ENCODE measurements at regions not wholly inside any gene's neighbourhood (a gene's known extent, or its start where the extent isn't known, plus 50 kb on each side); places are given as distances from the start of the nearest gene placed in this dataset.
A peak's percentile ranks its signal among the peaks of the same experiment; 100 is the strongest.

GRCh38 chr7:96430356-96430755 is 108.5 kb upstream of the SLC25A13 start:
- FAIRE-seq, result no peak
- no peak overlapping the region for H3K4me3 ChIP-seq (ENCODE audit: low read length in 3 of 3)
- H3K4me1 ChIP-seq (ENCODE audit: control insufficient read depth in 2 of 3, insufficient read depth in 2 of 3, low read depth in 1 of 3, low read length in 3 of 3), result no peaks in the 10 kb centered on the region
- H3K27me3 ChIP-seq (ENCODE audit: control insufficient read depth, insufficient read depth, low read length), result no peaks in the 10 kb centered on the region
- no peak for TF ChIP-seq CTCF (IDR thresholded peaks at IDR 0.05; ENCODE audit: borderline replicate concordance, extremely low read depth, insufficient read depth)
- H3K36me3 ChIP-seq (ENCODE audit: control insufficient read depth in 2 of 3, insufficient read depth in 3 of 3, low read length in 3 of 3), result no peaks in the 10 kb centered on the region
- no peak overlapping the region for H3K9ac ChIP-seq (ENCODE audit: low read length in 3 of 3)
- no peaks in the 10 kb centered on the region for H3K9me3 ChIP-seq (ENCODE audit: control insufficient read depth in 2 of 3, insufficient read depth in 1 of 3, low read length in 3 of 3)
- intact Hi-C loops (cut with DNase I), result no loop called here
- H3K27ac ChIP-seq (ENCODE audit: low read depth in 2 of 2, low read length in 2 of 2), result no peak overlapping the region
- DNase-seq, result no peak

GRCh38 chr7:96427143-96427542 is 105.2 kb upstream of the SLC25A13 start:
- intact Hi-C loops (cut with DNase I), result no loop called here
- Histone ChIP-seq H3K4me3 (ENCODE audit: low read length in 3 of 3) (no peak overlapping the region), H3K27ac (ENCODE audit: low read depth in 2 of 2, low read length in 2 of 2) (no peak overlapping the region), H3K4me1 (ENCODE audit: control insufficient read depth in 2 of 3, insufficient read depth in 2 of 3, low read depth in 1 of 3, low read length in 3 of 3) (no peaks in the 10 kb centered on the region), H3K9ac (ENCODE audit: low read length in 3 of 3) (no peak overlapping the region), H3K9me3 (ENCODE audit: control insufficient read depth in 2 of 3, insufficient read depth in 1 of 3, low read length in 3 of 3) (no peaks in the 10 kb centered on the region), H3K27me3 (ENCODE audit: control insufficient read depth, insufficient read depth, low read length) (no peaks in the 10 kb centered on the region), H3K36me3 (ENCODE audit: control insufficient read depth in 2 of 3, insufficient read depth in 3 of 3, low read length in 3 of 3) (no peaks in the 10 kb centered on the region)
- TF ChIP-seq CTCF (IDR thresholded peaks at IDR 0.05; ENCODE audit: borderline replicate concordance, extremely low read depth, insufficient read depth), result no peak
- FAIRE-seq (no peak), DNase-seq (no peak)

GRCh38 chr7:96426685-96427084 is 104.8 kb upstream of the SLC25A13 start:
- H3K27me3 ChIP-seq (ENCODE audit: control insufficient read depth, insufficient read depth, low read length), result no peaks in the 10 kb centered on the region
- DNase-seq (peak in 1 of 5 donors; percentile 12), FAIRE-seq (no peak)
- H3K9me3 ChIP-seq (ENCODE audit: control insufficient read depth in 2 of 3, insufficient read depth in 1 of 3, low read length in 3 of 3), result no peaks in the 10 kb centered on the region
- no peaks in the 10 kb centered on the region for H3K36me3 ChIP-seq (ENCODE audit: control insufficient read depth in 2 of 3, insufficient read depth in 3 of 3, low read length in 3 of 3)
- no peak overlapping the region for H3K9ac ChIP-seq (ENCODE audit: low read length in 3 of 3)
- H3K4me1 ChIP-seq (ENCODE audit: control insufficient read depth in 2 of 3, insufficient read depth in 2 of 3, low read depth in 1 of 3, low read length in 3 of 3), result no peaks in the 10 kb centered on the region
- H3K4me3 ChIP-seq (ENCODE audit: low read length in 3 of 3), result no peak overlapping the region
- TF ChIP-seq CTCF (IDR thresholded peaks at IDR 0.05; ENCODE audit: borderline replicate concordance, extremely low read depth, insufficient read depth), result no peak
- intact Hi-C loops (cut with DNase I), result no loop called here
- no peak overlapping the region for H3K27ac ChIP-seq (ENCODE audit: low read depth in 2 of 2, low read length in 2 of 2)

GRCh38 chr7:96426027-96426426 is 104.1 kb upstream of the SLC25A13 start:
- FAIRE-seq, result no peak
- H3K4me1 ChIP-seq (ENCODE audit: control insufficient read depth in 2 of 3, insufficient read depth in 2 of 3, low read depth in 1 of 3, low read length in 3 of 3), result no peaks in the 10 kb centered on the region

More at GRCh38 chr7:96426027-96426426, 104.1 kb upstream of the SLC25A13 start:
- Histone ChIP-seq H3K9me3 (ENCODE audit: control insufficient read depth in 2 of 3, insufficient read depth in 1 of 3, low read length in 3 of 3) (no peaks in the 10 kb centered on the region), H3K36me3 (ENCODE audit: control insufficient read depth in 2 of 3, insufficient read depth in 3 of 3, low read length in 3 of 3) (no peaks in the 10 kb centered on the region), H3K27ac (ENCODE audit: low read depth in 2 of 2, low read length in 2 of 2) (no peak overlapping the region), H3K9ac (ENCODE audit: low read length in 3 of 3) (no peak overlapping the region), H3K4me3 (ENCODE audit: low read length in 3 of 3) (no peak overlapping the region), H3K27me3 (ENCODE audit: control insufficient read depth, insufficient read depth, low read length) (no peaks in the 10 kb centered on the region)
- TF ChIP-seq CTCF (IDR thresholded peaks at IDR 0.05; ENCODE audit: borderline replicate concordance, extremely low read depth, insufficient read depth), result no peak
- intact Hi-C loops (cut with DNase I), result no loop called here
- DNase-seq, result no peak
